Activated T-cell treated with anti-CD3 and anti-CD28 coated beads, Interleukin-2, amount 50 U/mL, for 1 hour (primary cell): ENCODE measurements at regions not wholly inside any gene's neighbourhood (a gene's known extent, or its start where the extent isn't known, plus 50 kb on each side); places are given as distances from the start of the nearest gene placed in this dataset.
"Not testable (repeated sequence)": the region's sequence is repeated elsewhere in the genome, so short reads cannot be mapped to it uniquely, and the experiment has no call there.

Experiments used
- DNase-seq: peaks from one replicate; pipeline ENCODE4 v3.0.0-alpha.2; 2020

GRCh38 chr13:50460358-50460757 lies 383.1 kb downstream of the DLEU7 start:
- no peak for DNase-seq

- no peak for DNase-seq
Observed at GRCh38 chr13:50461189-50461588, 382.3 kb downstream of the DLEU7 start.

DNA sequence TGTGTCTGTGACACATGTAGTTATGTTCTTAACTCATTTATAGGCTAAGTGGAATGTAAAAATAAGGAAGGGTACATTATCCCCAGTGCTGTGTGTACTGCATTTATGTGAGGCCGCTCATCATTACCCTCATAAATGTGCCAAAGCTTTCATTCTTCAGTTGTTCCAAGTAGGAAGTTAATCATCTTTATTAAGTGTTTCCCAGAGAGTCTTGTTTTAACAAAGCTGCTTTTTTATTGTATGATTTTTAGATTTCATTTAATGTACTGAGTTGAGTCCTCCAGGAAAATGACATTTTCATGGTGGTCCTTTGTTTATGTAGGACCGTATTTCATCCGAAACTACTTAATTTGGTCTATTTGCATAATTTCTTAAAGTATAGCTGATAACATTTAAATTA lies 379.8 kb downstream of the DLEU7 start:
- no peak for DNase-seq

DNA sequence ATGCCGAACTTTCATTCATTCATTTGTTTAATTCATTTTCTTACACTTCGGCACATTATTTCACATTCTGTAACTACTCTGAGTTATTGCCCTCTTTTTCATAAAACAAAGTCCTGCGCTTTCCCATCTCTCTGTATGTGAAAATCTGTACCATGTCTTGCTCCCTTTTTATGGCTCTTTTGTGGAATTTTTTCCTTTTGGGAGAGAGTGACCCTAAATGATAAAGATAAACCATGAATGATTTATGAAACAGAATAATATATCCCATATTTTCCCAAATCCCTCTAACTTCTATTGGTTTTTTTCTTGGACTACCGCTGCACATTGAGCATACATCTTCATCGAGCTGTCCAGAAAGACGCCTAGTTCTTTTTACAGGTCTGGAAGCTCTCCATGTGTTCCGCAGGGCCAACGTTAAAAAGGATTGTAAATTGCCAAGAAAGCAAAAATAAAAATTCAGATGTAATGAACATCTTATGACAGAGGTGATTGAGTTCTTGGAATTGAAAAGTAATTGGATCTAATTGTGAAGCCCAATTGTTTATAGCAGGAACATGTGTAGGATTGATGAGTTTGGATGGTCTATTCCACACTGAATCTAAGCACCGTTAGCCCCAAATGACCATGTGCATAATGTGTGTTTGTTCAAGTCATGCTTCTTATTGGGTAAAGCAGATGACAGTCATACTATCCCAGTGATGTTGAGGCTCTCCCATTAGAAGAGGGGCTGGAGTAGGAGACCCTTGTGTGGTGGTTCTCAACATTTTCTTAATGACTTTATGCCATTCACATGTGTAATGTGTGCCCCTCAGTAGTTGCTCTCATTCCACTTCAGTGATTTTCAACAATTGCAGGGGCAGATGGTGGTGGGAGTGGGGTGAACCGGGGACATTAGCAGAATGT lies 378.9 kb downstream of the DLEU7 start:
- no peak for DNase-seq

GRCh38 chr13:50466456-50466855 lies 377.0 kb downstream of the DLEU7 start:
- DNase-seq: no peak

DNA sequence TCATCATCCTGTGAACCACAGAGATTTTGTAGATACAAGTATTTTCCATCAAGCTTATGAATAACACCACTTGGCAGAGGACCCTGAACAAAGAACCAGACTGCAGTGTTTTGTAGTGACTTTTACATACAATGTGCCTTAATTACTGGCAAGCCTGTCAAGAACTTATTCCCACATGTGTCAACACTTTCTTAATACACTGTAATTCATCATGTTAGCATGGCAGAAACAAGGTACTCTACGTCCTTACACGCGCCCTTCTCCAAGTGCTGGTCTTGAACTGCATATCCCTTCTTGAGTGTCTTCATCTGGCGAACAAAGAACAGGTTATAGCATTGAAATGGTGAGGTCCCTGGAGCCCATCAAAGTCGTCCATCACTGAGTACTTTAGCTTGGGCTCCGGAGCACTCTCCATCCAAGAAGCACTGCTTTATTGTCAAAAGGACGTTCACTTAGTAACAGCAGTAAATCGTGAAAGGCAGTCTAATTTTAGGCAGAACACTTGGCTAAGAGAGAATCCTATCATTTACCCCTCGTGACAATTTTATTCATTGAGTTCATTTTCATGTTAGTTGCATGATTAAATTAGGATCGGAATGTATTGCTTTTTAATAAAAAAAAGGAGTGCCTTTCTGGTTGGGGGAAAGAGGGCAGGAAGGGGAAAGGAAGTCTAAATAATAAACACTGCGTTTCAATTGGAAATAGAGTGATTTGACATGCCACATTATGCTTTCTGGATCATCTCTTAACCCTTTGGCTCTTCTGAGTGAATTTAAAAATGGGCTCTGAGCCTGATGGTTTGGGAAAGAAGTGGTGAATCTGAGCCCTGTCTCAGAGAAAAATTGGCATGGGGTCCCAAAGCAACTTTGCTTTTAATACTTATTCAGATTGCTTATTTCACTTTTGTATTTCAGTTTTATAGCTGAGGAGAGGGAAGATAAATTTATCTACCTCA lies 376.1 kb downstream of the DLEU7 start:
- DNase-seq: no peak

- no peak for DNase-seq
Observed at GRCh38 chr13:50468849-50469669, 374.4 kb downstream of the DLEU7 start.

GRCh38 chr13:50473050-50473449 lies 370.4 kb downstream of the DLEU7 start:
- not testable (repeated sequence) for DNase-seq

- no peak for DNase-seq
Observed at GRCh38 chr13:50474088-50474662, 369.3 kb downstream of the DLEU7 start.

- DNase-seq: no peak
Observed at GRCh38 chr13:50476577-50477285, 366.8 kb downstream of the DLEU7 start.

- DNase-seq: no peak
Observed at GRCh38 chr13:50481936-50482335, 361.6 kb downstream of the DLEU7 start.

DNA sequence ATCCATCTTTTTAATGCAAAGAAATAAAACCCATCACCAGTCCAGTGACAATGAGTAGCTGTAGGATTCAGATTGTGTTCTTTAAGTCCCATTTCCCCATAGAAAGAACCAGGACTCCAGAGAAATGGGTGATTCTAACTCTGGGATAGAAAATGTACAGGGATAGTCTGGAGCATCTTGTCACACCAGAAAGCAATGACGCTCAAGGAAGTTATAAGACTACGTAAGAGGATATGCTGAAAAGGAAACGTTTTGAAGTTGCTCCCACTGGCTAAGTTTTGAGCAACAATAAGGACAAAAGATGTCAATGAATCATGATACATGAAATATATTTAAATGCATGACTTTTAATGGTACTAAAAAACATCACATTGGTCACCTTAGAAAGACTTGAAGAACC lies 360.1 kb downstream of the DLEU7 start:
- no peak for DNase-seq

DNA sequence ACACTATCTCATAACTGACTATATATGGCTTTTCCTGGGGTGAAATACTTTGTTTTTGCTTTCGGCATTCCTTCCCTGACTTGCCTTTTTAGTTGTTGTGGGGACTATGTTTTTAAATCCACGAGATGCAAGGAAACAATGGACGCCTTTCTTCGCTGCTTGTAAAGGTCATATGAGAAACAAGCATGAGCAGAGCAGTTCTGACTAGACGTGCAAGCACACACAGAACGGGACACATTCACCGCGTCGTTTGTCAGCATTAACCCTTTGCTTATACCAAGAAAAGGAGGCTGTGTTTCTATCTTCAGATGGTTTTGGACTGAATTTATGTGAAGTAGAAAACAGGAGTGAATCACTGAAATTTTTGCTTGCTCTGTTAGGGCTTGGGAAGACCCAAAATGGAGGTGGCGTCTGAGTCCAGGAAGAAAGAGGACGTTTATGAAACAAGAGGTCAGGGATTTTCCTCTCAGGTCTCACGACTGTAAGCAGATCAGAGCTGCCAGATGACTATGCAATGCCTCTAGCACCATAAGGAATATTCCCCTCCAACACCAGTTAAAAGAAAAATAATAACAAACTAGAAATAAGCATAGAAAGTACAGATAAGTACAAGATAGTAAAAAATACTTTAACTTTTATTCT lies 358.9 kb downstream of the DLEU7 start:
- no peak for DNase-seq

GRCh38 chr13:50485979-50486935 lies 357.2 kb downstream of the DLEU7 start:
- DNase-seq: no peak

DNA sequence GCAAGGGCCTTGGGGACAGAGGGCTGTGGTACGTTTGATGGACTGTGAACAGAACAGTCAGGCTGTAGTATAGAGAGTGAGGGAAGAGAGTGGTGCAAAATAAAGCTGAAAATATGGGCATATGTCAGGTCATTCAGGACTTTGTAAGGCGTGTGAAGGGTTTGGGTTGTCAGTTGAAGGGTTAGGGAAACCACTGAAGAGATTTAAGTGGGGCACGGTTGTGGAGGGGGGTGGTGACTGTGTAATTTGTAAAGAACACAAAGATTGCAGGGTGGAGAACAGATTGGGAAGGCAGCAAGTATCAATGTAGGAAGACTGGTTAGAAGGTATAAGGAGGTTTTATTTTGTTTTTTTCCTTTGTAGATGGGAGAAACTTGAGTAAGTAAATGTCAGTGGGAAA lies 349.8 kb downstream of the DLEU7 start:
- DNase-seq: no peak

DNA sequence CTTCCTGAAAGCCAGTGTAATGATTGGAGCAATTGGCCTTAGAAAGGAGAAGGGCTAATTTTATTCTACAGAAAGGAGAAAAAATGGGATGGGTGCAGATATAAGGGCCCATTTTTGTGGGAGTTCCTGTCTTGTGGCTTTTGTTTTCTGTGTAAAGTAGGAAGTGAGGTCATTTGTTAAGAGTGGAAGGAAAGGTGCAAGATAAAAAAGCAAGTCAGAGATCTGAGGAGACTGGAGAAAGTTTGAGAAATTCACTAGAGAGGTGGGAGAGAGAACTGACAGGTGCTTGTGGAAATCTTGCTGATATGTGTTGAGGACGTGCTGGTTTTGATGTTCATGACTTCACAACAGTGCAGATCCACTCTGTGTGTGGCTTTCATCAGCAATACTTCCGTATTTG lies 349.4 kb downstream of the DLEU7 start:
- DNase-seq: no peak

- not testable (repeated sequence) for DNase-seq
Observed at GRCh38 chr13:50503212-50503611, 340.3 kb downstream of the DLEU7 start.

- DNase-seq: no peak
Observed at GRCh38 chr13:50509167-50509566, 334.3 kb downstream of the DLEU7 start.

DNA sequence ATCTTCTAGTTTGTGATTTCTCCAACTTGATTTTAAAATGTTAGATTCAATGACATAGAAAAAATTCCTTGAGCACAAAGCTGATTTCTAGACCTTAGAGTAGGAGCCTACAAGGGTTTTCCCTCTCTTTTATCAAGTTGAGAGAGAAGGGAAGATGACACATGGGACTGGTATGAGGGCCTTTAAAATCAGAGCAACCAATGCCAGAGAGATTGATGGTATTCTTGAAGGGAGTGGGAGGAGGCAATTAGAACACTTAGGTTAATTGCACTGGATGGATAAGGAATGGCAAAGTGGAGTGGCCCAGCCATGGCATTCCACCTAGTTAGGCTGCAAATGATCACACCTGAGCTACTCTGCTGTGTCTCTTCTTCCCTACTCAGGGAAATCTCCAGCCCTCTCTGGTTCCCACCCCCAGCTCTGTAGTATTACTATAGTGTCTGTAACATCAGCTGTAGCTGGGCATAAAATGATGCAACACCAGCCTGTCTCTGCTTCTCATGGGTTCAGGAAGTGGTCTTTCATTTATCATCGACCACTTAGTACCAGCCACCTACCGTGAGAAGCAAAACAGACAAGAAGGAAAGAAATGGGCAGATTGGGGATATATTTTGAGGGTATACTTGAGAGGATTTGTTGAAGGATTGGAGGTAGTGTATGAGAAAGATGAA lies 333.6 kb downstream of the DLEU7 start:
- DNase-seq: no peak
